HL-60 (cell line): ENCODE measurements at regions not wholly inside any gene's neighbourhood (a gene's known extent, or its start where the extent isn't known, plus 50 kb on each side); places are given as distances from the start of the nearest gene placed in this dataset.
"Not testable (repeated sequence)": the region's sequence is repeated elsewhere in the genome, so short reads cannot be mapped to it uniquely, and the experiment has no call there.

Experiments used
- CTCF ChIP-seq: IDR thresholded peaks from one replicate; pipeline ENCODE4 v1.5.1; 2011; ENCODE audit warnings: low read length, control low read depth, inconsistent platforms; ENCODE audit not compliant: insufficient read depth
- GABPA ChIP-seq: IDR thresholded peaks from 2 replicates; pipeline ENCODE4 v1.6.1; 2012; ENCODE audit warnings: low read depth
- POLR2AphosphoS5 ChIP-seq: IDR thresholded peaks from 2 replicates; pipeline ENCODE4 v1.6.1; 2012; ENCODE audit warnings: low read depth
- REST ChIP-seq: IDR thresholded peaks from 2 replicates; pipeline ENCODE4 v1.6.1; 2012; ENCODE audit warnings: low read depth; ENCODE audit not compliant: insufficient replicate concordance

DNA sequence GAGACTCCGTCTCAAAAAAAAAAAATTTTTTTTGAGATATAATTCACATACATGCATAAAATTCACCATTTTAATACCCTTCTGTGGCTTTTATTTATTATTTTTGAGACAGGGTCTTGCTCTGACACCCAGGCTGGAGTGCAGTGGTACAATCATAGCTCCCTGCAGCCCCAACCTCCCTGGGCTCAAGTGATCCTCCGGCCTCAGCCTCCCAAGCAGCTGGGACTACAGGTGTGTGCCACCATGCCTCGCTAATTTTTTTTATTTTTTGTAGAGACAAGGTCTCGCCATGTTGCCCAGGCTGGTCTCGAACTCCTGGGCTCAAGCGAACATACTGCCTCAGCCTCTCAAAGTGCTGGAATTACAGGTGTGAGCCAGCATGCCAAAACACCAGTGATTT, 305.9 kb downstream of the GOLGA6L6 start:
- TF ChIP-seq CTCF, POLR2AphosphoS5, GABPA, REST: not testable (repeated sequence)
